ENCODE measurements at regions not wholly inside any gene's neighbourhood (a gene's known extent, or its start where the extent isn't known, plus 50 kb on each side); places are given as distances from the start of the nearest gene placed in this dataset.

DNA sequence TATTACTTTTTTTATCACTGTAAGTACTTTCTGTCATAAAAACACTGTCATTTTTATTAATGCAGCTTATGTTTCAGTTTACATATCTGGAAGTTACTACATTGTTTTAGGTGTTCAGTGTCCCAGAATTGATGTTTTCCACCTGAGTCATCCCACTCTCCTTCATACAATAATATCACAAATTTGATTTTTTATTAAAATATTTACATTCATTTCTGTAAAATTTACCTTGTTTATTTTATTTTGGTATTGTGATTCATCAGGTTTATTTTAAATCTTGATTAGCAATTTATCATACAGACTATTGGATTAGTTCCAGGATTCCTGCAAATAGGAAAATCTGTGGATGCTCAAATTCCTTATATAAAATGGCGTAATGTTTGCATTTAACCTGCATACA lies 1662.9 kb downstream of the SUCLG1 start:
- DNase-seq (ENCODE audit: low read depth, low spot score), result no peak
- Histone ChIP-seq H3K36me3 (ENCODE audit: control insufficient read depth in 2 of 2, extremely low read depth in 1 of 2, insufficient read depth in 2 of 2, low read length in 2 of 2) (no peaks in the 10 kb centered on the region), H2AFZ (ENCODE audit: control insufficient read depth, low read length) (no peak overlapping the region), H3K4me3 (ENCODE audit: control insufficient read depth in 2 of 3, extremely low read depth in 1 of 3, insufficient read depth in 2 of 3, low read depth in 1 of 3, low read length in 3 of 3) (no peak overlapping the region), H3K4me1 (ENCODE audit: control insufficient read depth, extremely low read depth, insufficient read depth, low read length) (no peaks in the 10 kb centered on the region), H3K4me2 (ENCODE audit: control insufficient read depth, extremely low read depth, insufficient read depth, low read depth, low read length) (no peak overlapping the region), H3K9ac (ENCODE audit: control insufficient read depth, extremely low read depth, insufficient read depth, low read length) (no peak overlapping the region), H3K79me2 (ENCODE audit: control insufficient read depth, insufficient read depth, low read length) (no peaks in the 10 kb centered on the region), H3K9me3 (ENCODE audit: control insufficient read depth, low read depth, low read length) (no peaks in the 10 kb centered on the region), H3K27ac (ENCODE audit: control insufficient read depth, insufficient read depth, low read length) (no peak overlapping the region), H3K27me3 (ENCODE audit: control insufficient read depth, extremely low read depth, insufficient read depth, low read length) (no peaks in the 10 kb centered on the region), H4K20me1 (ENCODE audit: control insufficient read depth, extremely low read depth, insufficient read depth, low read length) (no peaks in the 10 kb centered on the region), H3K9me1 (ENCODE audit: control insufficient read depth, extremely low read depth, insufficient read depth, low read length) (no peaks in the 10 kb centered on the region)
- dilution Hi-C loops (cut with MboI; ENCODE audit: extremely low pct_ligation_motif_present, low sequenced_read_pairs), result no loop called here
- FAIRE-seq, result no peak
- TF ChIP-seq, protein P1, sequence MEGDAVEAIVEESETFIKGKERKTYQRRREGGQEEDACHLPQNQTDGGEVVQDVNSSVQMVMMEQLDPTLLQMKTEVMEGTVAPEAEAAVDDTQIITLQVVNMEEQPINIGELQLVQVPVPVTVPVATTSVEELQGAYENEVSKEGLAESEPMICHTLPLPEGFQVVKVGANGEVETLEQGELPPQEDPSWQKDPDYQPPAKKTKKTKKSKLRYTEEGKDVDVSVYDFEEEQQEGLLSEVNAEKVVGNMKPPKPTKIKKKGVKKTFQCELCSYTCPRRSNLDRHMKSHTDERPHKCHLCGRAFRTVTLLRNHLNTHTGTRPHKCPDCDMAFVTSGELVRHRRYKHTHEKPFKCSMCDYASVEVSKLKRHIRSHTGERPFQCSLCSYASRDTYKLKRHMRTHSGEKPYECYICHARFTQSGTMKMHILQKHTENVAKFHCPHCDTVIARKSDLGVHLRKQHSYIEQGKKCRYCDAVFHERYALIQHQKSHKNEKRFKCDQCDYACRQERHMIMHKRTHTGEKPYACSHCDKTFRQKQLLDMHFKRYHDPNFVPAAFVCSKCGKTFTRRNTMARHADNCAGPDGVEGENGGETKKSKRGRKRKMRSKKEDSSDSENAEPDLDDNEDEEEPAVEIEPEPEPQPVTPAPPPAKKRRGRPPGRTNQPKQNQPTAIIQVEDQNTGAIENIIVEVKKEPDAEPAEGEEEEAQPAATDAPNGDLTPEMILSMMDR (optimal IDR thresholded peaks at IDR 0.05 in 1 of 3, IDR thresholded peaks at IDR 0.05 in 1 of 3, conservative IDR thresholded peaks at IDR 0.05 in 1 of 3; ENCODE audit: extremely low read depth in 1 of 3, insufficient read depth in 2 of 3, low read length in 3 of 3), result no peak
- no peak for TF ChIP-seq EZH2 (IDR thresholded peaks at IDR 0.05; ENCODE audit: low read length)

DNA sequence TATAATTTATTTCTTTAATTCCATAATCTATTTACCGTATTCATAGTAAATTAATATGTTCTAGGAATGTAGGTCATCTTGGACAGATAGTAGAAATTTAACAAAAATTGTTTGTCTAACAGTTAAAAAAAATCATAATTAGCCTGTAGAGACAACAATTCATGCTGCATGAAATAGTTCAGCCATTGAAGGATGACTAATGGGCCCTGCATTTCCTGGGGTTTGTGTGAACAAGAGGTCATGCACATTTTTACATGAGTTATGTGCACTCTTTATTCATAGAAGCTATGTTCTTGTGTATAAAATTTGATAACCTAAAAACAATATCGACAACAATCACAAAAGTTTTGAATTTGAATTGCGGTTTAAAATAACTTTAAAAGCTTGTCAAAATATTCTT lies 1663.6 kb downstream of the SUCLG1 start:
- FAIRE-seq (peak; percentile 13), DNase-seq (ENCODE audit: low read depth, low spot score) (peak; percentile 9)
- Histone ChIP-seq H3K4me3 (ENCODE audit: control insufficient read depth in 2 of 3, extremely low read depth in 1 of 3, insufficient read depth in 2 of 3, low read depth in 1 of 3, low read length in 3 of 3) (no peak overlapping the region), H2AFZ (ENCODE audit: control insufficient read depth, low read length) (no peak overlapping the region), H3K79me2 (ENCODE audit: control insufficient read depth, insufficient read depth, low read length) (no peaks in the 10 kb centered on the region), H3K4me1 (ENCODE audit: control insufficient read depth, extremely low read depth, insufficient read depth, low read length) (no peaks in the 10 kb centered on the region), H3K9ac (ENCODE audit: control insufficient read depth, extremely low read depth, insufficient read depth, low read length) (no peak overlapping the region), H3K9me1 (ENCODE audit: control insufficient read depth, extremely low read depth, insufficient read depth, low read length) (no peaks in the 10 kb centered on the region), H3K9me3 (ENCODE audit: control insufficient read depth, low read depth, low read length) (no peaks in the 10 kb centered on the region), H3K4me2 (ENCODE audit: control insufficient read depth, extremely low read depth, insufficient read depth, low read depth, low read length) (no peak overlapping the region), H4K20me1 (ENCODE audit: control insufficient read depth, extremely low read depth, insufficient read depth, low read length) (no peaks in the 10 kb centered on the region), H3K27me3 (ENCODE audit: control insufficient read depth, extremely low read depth, insufficient read depth, low read length) (no peaks in the 10 kb centered on the region), H3K36me3 (ENCODE audit: control insufficient read depth in 2 of 2, extremely low read depth in 1 of 2, insufficient read depth in 2 of 2, low read length in 2 of 2) (no peaks in the 10 kb centered on the region), H3K27ac (ENCODE audit: control insufficient read depth, insufficient read depth, low read length) (no peak overlapping the region)
- dilution Hi-C loops (cut with MboI; ENCODE audit: extremely low pct_ligation_motif_present, low sequenced_read_pairs), result no loop called here
- TF ChIP-seq, protein P1 (optimal IDR thresholded peaks at IDR 0.05 in 1 of 3, IDR thresholded peaks at IDR 0.05 in 1 of 3, conservative IDR thresholded peaks at IDR 0.05 in 1 of 3; ENCODE audit: extremely low read depth in 1 of 3, insufficient read depth in 2 of 3, low read length in 3 of 3), result no peak
